ENCODE measurements at regions not wholly inside any gene's neighbourhood (a gene's known extent, or its start where the extent isn't known, plus 50 kb on each side); places are given as distances from the start of the nearest gene placed in this dataset.

- no peak for TF ChIP-seq NRF1 (IDR thresholded peaks at IDR 0.05; ENCODE audit: low read depth, low read length)
- no peak for TF ChIP-seq CTCF (IDR thresholded peaks at IDR 0.05)
- TF ChIP-seq YY1 (IDR thresholded peaks at IDR 0.05; ENCODE audit: low read depth), result no peak
- no peak for TF ChIP-seq MAX (IDR thresholded peaks at IDR 0.05; ENCODE audit: low read depth)
- no peak for TF ChIP-seq POLR2AphosphoS5 (IDR thresholded peaks at IDR 0.05; ENCODE audit: low read depth, low read length)
- no peak for TF ChIP-seq JUND (IDR thresholded peaks at IDR 0.05)
- TF ChIP-seq ZBTB33 (IDR thresholded peaks at IDR 0.05; ENCODE audit: borderline replicate concordance, low read depth), result no peak
Measured at GRCh38 chr6:120954111-120954510, 380.2 kb downstream of the TBC1D32 start.
